ENCODE measurements at regions not wholly inside any gene's neighbourhood (a gene's known extent, or its start where the extent isn't known, plus 50 kb on each side); places are given as distances from the start of the nearest gene placed in this dataset.

- Histone ChIP-seq H2AFZ (ENCODE audit: low read depth, low read length) (peak overlapping the region; percentile 49; the same call in 1 of the 2 replicates), H3K36me3 (ENCODE audit: control insufficient read depth, insufficient read depth, low read length) (peaks cover 9% of the 10 kb centered on the region; the same call in 2 of the 3 replicates), H3K4me3 (no peak overlapping the region), H3K4me2 (ENCODE audit: insufficient read depth, low read length) (no peak overlapping the region), H3K4me1 (replicated peaks in 1 of 2; ENCODE audit: control insufficient read depth in 2 of 2, insufficient read depth in 2 of 2, low read length in 2 of 2) (peaks cover 0 to 7% of the 10 kb centered on the region in 2 experiments; a peak in 2 of 5 replicates), H3K9me1 (ENCODE audit: control insufficient read depth, insufficient read depth, low read length) (no peaks in the 10 kb centered on the region), H4K20me1 (replicated peaks; ENCODE audit: control insufficient read depth, insufficient read depth, low read length) (no peaks in the 10 kb centered on the region), H3K9me3 (replicated peaks; ENCODE audit: control insufficient read depth, insufficient read depth, low read depth, low read length) (no peaks in the 10 kb centered on the region), H3K79me2 (ENCODE audit: control insufficient read depth, insufficient read depth, low read length) (peaks cover 14% of the 10 kb centered on the region; the same call in 2 of the 3 replicates), H3K9ac (ENCODE audit: insufficient read depth in 1 of 2, low read depth in 2 of 2, low read length in 2 of 2) (no peak overlapping the region), H3K27ac (ENCODE audit: extremely low read depth, low read depth, low read length) (no peak overlapping the region), H3K27me3 (ENCODE audit: control insufficient read depth in 2 of 2, insufficient read depth in 2 of 2, low read length in 2 of 2) (no peaks in the 10 kb centered on the region)
- peak; percentile 26 for FAIRE-seq
- in situ Hi-C loops (cut with MboI) = loop anchor here (10.0 kb wide), 1 partner anchor 335 kb away; the partner anchor contains the start of genes CEBPZ and NDUFAF7
- DNase-seq (ENCODE audit: extremely low read depth in 1 of 4, low spot score in 3 of 4) = no peak
- ChIA-PET POLR2A (interaction anchor here (1.2 kb wide), 1 partner anchor 13 kb away, joined by 3 read pairs; no protein-coding TSS in a partner anchor), CTCF (ENCODE audit: low intra/inter-chr PET ratio) (no interaction called here)
- no peak for TF ChIP-seq RBFOX2 (IDR thresholded peaks at IDR 0.05; ENCODE audit: low read depth, low read length)
- no peak for TF ChIP-seq KAT2B (IDR thresholded peaks at IDR 0.05; ENCODE audit: low read depth, low read length)
- TF ChIP-seq PURB (CRISPR knock-in tag; IDR thresholded peaks at IDR 0.05; ENCODE audit: low read depth) = no peak
- TF ChIP-seq ZNF695 (CRISPR knock-in tag; IDR thresholded peaks at IDR 0.05) = no peak
- no peak for TF ChIP-seq PYGO2 (tag; IDR thresholded peaks at IDR 0.05)
- no peak for TF ChIP-seq RNF219 (CRISPR knock-in tag; IDR thresholded peaks at IDR 0.05)
- no peak for TF ChIP-seq JUND (IDR thresholded peaks at IDR 0.05; ENCODE audit: borderline replicate concordance, low read depth, low read length)
- no peak for TF ChIP-seq JUND (tag; IDR thresholded peaks at IDR 0.05; ENCODE audit: borderline replicate concordance, low read depth, low read length)
- TF ChIP-seq NR1H2 (CRISPR knock-in tag; IDR thresholded peaks at IDR 0.05) = no peak
- no peak for TF ChIP-seq TFAM (CRISPR knock-in tag; conservative IDR thresholded peaks at IDR 0.05)
- no peak for TF ChIP-seq RBM25 (IDR thresholded peaks at IDR 0.05; ENCODE audit: low read depth, low read length, severe bottlenecking)
- intact Hi-C loops (cut with micrococcal nuclease) = no loop called here
- no TSS peak for BruUV-seq (replicated peaks)
- WGBS (ENCODE audit: insufficient coverage, low coverage, missing lambda C conversion rate) = 42% methylated on average over 3 of the region's 3 CpGs
- ATAC-seq = no peak
Observed at GRCh38 chr2:37569986-37570679, 101.3 kb downstream of the CDC42EP3 start.

All from K562 (cell line).